ENCODE measurements at regions not wholly inside any gene's neighbourhood (a gene's known extent, or its start where the extent isn't known, plus 50 kb on each side); places are given as distances from the start of the nearest gene placed in this dataset.

DNA sequence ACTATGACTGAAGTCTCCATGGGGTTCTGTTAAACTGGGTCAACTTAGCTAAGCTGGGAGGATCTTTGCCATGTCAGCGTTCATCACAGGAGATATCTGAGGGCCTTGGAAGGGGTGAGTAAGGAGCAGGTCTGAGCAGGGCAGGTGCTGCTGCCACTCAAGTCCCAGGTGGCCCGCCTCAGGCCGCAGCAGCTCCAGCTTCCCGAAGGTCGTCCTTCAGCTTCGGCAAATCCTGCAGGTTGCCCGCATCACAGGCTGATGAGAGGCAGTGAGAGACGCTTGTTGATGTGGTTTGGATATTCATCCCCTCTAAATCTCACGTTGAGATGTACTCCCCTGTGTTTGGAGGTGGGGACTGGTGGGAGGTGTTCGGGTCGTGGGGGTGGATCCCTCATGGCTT lies 166.6 kb downstream of the VAPA start:
- H3K4me3 ChIP-seq = no peak overlapping the region
- ATAC-seq (no peak), DNase-seq (no peak)
- no peaks in the 10 kb centered on the region for H3K36me3 ChIP-seq
- peaks cover 13% of the 10 kb centered on the region for H3K9me3 ChIP-seq
- no peaks in the 10 kb centered on the region for H3K27me3 ChIP-seq
- intact Hi-C loops (cut with DNase I) = no loop called here
- TF ChIP-seq, protein P1, sequence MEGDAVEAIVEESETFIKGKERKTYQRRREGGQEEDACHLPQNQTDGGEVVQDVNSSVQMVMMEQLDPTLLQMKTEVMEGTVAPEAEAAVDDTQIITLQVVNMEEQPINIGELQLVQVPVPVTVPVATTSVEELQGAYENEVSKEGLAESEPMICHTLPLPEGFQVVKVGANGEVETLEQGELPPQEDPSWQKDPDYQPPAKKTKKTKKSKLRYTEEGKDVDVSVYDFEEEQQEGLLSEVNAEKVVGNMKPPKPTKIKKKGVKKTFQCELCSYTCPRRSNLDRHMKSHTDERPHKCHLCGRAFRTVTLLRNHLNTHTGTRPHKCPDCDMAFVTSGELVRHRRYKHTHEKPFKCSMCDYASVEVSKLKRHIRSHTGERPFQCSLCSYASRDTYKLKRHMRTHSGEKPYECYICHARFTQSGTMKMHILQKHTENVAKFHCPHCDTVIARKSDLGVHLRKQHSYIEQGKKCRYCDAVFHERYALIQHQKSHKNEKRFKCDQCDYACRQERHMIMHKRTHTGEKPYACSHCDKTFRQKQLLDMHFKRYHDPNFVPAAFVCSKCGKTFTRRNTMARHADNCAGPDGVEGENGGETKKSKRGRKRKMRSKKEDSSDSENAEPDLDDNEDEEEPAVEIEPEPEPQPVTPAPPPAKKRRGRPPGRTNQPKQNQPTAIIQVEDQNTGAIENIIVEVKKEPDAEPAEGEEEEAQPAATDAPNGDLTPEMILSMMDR (IDR thresholded peaks at IDR 0.05) = no peak
- no peak overlapping the region for H3K27ac ChIP-seq
- H3K4me1 ChIP-seq = no peaks in the 10 kb centered on the region

DNA sequence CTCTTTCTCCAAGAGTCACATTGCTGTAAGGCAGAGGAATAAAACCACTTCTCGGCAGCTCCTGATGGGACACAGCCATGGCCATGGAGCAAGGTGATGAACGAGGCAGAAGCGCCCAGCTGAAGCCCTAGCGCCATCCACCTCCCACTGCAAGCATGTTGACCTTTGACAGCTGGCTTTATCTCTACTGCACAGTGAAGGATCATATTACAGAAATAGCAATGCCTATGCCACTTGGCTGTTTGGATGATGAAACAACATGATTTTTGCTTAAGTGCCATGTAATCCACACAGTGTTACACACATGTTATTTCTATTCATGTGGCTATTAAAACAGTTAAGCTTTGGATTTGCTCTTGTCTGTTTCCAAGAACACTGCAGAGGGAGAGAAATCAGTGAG lies 167.7 kb downstream of the VAPA start:
- no peaks in the 10 kb centered on the region for H3K4me1 ChIP-seq
- DNase-seq (no peak), ATAC-seq (peak; percentile 10)
- no peaks in the 10 kb centered on the region for H3K36me3 ChIP-seq
- no peak overlapping the region for H3K27ac ChIP-seq
- intact Hi-C loops (cut with DNase I) = no loop called here
- H3K9me3 ChIP-seq = peaks cover 13% of the 10 kb centered on the region
- TF ChIP-seq, protein P1 (IDR thresholded peaks at IDR 0.05) = no peak
- no peak overlapping the region for H3K4me3 ChIP-seq
- H3K27me3 ChIP-seq = no peaks in the 10 kb centered on the region

DNA sequence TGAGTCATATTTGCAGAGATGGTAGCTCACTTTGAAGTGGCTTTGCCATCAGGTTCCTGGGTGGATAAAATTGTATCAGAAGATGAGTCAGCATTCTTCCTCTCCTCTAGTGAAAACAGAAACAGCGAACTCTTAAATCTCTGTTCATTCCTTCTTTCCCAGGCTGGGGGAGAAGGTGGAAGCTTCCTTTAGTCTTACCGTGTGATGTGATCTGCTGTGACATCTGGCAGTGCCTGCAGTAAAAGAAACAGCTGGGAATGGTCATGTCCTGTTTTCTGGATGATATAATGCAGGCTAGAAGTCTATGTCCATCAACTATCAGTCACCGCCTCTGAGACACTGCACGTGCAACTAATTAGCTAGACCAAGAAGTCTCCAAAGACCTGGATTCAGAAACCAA lies 171.6 kb downstream of the VAPA start:
- peaks cover 13% of the 10 kb centered on the region for H3K9me3 ChIP-seq
- no peaks in the 10 kb centered on the region for H3K4me1 ChIP-seq
- no peak overlapping the region for H3K4me3 ChIP-seq
- intact Hi-C loops (cut with DNase I) = no loop called here
- ATAC-seq (no peak), DNase-seq (no peak)
- H3K27ac ChIP-seq = no peak overlapping the region
- TF ChIP-seq, protein P1 (IDR thresholded peaks at IDR 0.05) = no peak
- no peaks in the 10 kb centered on the region for H3K36me3 ChIP-seq
- H3K27me3 ChIP-seq = no peaks in the 10 kb centered on the region

DNA sequence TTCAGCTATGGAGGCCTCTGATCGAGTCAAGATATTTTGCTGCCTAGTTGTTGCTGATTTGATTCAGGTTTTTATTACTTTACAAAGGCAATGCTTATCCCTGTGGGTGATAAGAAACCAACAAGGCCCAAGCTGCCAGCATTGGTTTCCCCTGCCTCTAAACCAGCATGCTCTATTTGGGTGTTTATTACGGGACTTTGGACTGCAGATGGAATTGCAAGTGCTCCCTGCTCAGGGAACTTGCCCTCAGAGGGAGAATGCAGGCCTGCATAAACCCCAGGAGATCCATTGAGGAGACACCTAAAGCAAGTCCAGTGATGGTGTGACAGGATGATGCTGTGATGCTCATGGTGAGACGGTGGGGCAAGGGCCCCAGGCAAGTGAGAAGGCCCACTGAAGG lies 172.1 kb downstream of the VAPA start:
- Histone ChIP-seq H3K27ac (no peak overlapping the region), H3K4me3 (no peak overlapping the region), H3K36me3 (no peaks in the 10 kb centered on the region), H3K4me1 (no peaks in the 10 kb centered on the region), H3K9me3 (peaks cover 13% of the 10 kb centered on the region), H3K27me3 (no peaks in the 10 kb centered on the region)
- ATAC-seq (no peak), DNase-seq (no peak)
- TF ChIP-seq, protein P1 (IDR thresholded peaks at IDR 0.05) = no peak
- intact Hi-C loops (cut with DNase I) = no loop called here

DNA sequence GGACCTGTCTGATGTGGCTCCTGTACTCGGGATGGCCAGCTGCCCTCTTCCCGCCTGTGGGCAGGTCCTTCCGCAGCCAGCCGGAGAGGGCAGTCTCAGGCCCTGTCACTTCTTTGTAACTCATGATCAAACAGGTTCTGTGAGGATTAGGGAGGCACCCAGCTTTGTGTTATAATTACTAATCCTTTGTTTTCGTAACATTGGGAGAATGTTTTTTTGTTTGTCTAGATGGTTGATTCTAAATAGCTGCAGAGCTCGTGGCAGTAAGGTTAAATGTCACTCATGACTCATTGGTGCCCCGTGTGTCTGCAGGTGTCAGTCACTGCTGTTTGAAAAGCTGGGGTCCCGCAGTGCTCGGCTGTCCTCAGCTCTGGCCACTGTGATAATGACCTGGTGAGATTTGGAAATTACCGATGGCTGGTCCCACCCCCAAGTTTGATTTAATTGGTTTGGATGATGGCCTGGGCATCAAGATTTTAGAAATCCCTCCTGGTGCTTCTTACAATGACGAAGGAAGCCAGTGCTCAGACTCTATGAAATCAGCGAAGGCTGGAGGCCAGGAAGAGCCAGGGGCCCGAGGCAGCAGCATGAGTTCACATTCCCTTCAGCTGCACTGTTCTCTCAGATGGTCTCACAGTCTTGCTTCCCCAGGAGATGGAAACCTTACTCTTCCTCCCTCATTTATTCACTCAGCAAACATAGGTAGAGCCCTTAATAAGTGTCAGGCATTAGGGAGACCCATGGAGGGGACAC lies 172.8 kb downstream of the VAPA start:
- Histone ChIP-seq H3K4me1 (no peaks in the 10 kb centered on the region), H3K9me3 (peaks cover 13% of the 10 kb centered on the region), H3K27me3 (no peaks in the 10 kb centered on the region), H3K27ac (no peak overlapping the region), H3K4me3 (no peak overlapping the region), H3K36me3 (no peaks in the 10 kb centered on the region)
- intact Hi-C loops (cut with DNase I) = no loop called here
- TF ChIP-seq, protein P1 (IDR thresholded peaks at IDR 0.05) = no peak
- DNase-seq (no peak), ATAC-seq (no peak)

DNA sequence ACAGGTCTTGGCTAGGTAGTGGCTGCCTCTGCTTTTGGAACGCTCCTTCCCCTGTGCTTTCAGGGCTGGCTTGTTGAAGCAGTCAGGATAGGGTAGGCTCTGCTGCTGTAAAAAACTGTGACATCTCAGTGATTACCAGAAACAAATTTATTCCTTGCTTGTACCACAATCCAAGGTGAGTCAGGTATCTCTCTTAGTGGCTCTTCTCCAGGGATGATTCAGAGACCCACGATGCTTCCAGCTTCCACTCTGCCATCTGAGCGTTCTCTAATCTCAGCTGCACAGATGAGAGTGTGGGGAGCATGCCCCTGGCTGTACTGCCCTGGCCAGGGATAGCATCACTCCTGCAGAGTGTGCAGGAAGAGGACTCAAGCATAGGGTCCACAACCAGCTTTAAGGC lies 174.9 kb downstream of the VAPA start:
- Histone ChIP-seq H3K4me1 (no peaks in the 10 kb centered on the region), H3K9me3 (peaks cover under 1% of the 10 kb centered on the region), H3K27ac (no peak overlapping the region), H3K4me3 (no peak overlapping the region), H3K36me3 (no peaks in the 10 kb centered on the region), H3K27me3 (no peaks in the 10 kb centered on the region)
- DNase-seq (no peak), ATAC-seq (no peak)
- intact Hi-C loops (cut with DNase I) = no loop called here
- TF ChIP-seq, protein P1 (IDR thresholded peaks at IDR 0.05) = no peak
